ENCODE measurements at regions not wholly inside any gene's neighbourhood (a gene's known extent, or its start where the extent isn't known, plus 50 kb on each side); places are given as distances from the start of the nearest gene placed in this dataset.

DNA sequence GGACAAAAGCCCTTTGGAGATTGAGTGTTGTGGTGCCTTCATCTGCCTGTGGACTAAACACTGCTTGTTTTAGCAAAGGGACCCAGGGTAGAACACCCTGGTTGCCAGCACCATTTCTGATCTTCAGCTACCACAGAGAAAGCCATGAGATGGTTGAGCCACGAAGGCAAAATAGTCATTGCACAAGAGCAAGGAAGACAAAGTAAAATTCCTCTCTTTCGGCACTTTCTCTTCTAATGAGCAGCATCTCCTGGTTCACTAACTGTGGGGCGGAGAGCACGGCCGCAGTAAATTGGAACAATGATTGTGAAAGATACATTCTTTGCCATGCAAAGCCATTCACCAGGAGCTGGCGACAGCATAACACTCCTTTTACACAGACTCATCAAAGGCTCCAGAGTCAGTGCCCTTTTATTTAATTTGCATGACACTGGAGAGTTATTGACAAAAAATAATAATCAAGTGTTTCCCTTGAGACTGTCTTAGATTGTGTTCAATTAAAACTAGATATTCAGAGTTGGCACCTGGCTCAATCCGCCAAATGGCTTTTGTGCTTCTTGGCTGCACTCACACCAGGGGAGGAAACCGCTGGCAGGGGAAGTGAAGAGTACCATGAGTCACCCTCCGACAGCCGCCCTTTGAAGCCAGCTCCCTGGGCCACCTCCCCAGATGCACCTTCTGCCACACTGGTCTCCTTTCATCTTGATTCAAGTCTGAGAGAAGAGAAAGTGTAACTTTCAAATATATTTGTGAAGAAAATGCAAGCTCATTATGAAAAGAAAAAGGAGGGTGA, 100.5 kb upstream of the MEIS1 start:
- TF ChIP-seq, protein P1, sequence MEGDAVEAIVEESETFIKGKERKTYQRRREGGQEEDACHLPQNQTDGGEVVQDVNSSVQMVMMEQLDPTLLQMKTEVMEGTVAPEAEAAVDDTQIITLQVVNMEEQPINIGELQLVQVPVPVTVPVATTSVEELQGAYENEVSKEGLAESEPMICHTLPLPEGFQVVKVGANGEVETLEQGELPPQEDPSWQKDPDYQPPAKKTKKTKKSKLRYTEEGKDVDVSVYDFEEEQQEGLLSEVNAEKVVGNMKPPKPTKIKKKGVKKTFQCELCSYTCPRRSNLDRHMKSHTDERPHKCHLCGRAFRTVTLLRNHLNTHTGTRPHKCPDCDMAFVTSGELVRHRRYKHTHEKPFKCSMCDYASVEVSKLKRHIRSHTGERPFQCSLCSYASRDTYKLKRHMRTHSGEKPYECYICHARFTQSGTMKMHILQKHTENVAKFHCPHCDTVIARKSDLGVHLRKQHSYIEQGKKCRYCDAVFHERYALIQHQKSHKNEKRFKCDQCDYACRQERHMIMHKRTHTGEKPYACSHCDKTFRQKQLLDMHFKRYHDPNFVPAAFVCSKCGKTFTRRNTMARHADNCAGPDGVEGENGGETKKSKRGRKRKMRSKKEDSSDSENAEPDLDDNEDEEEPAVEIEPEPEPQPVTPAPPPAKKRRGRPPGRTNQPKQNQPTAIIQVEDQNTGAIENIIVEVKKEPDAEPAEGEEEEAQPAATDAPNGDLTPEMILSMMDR (conservative IDR thresholded peaks at IDR 0.05), result no peak
- TF ChIP-seq ZFX (IDR thresholded peaks at IDR 0.05), result no peak

Data from C4-2B (cell line).